ENCODE measurements at regions not wholly inside any gene's neighbourhood (a gene's known extent, or its start where the extent isn't known, plus 50 kb on each side); places are given as distances from the start of the nearest gene placed in this dataset.

GRCh38 chr3:147654827-147655226, 245.7 kb downstream of the ZIC1 start:
- DNase-seq (ENCODE audit: low read depth) = no peak
- TF ChIP-seq CTCF (IDR thresholded peaks at IDR 0.05; ENCODE audit: control insufficient read depth, insufficient read depth, low read depth, low read length, missing control alignments) = no peak
- H3K4me3 ChIP-seq (ENCODE audit: control insufficient read depth, low read depth, low read length) = no peak overlapping the region

- no peak overlapping the region for H3K4me3 ChIP-seq (ENCODE audit: control insufficient read depth, low read depth, low read length)
- no peak for DNase-seq (ENCODE audit: low read depth)
- no peak for TF ChIP-seq CTCF (IDR thresholded peaks at IDR 0.05; ENCODE audit: control insufficient read depth, insufficient read depth, low read depth, low read length, missing control alignments)
Observed at GRCh38 chr3:147655236-147655635, 246.1 kb downstream of the ZIC1 start.

GRCh38 chr3:147656023-147656422, 246.9 kb downstream of the ZIC1 start:
- DNase-seq (ENCODE audit: low read depth) = no peak
- TF ChIP-seq CTCF (IDR thresholded peaks at IDR 0.05; ENCODE audit: control insufficient read depth, insufficient read depth, low read depth, low read length, missing control alignments) = no peak
- H3K4me3 ChIP-seq (ENCODE audit: control insufficient read depth, low read depth, low read length) = no peak overlapping the region

- TF ChIP-seq CTCF (IDR thresholded peaks at IDR 0.05; ENCODE audit: control insufficient read depth, insufficient read depth, low read depth, low read length, missing control alignments) = no peak
- no peak for DNase-seq (ENCODE audit: low read depth)
- H3K4me3 ChIP-seq (ENCODE audit: control insufficient read depth, low read depth, low read length) = no peak overlapping the region
Observed at GRCh38 chr3:147661916-147662315, 252.8 kb downstream of the ZIC1 start.

- DNase-seq (ENCODE audit: low read depth) = no peak
- no peak for TF ChIP-seq CTCF (IDR thresholded peaks at IDR 0.05; ENCODE audit: control insufficient read depth, insufficient read depth, low read depth, low read length, missing control alignments)
- H3K4me3 ChIP-seq (ENCODE audit: control insufficient read depth, low read depth, low read length) = no peak overlapping the region
Observed at GRCh38 chr3:147662705-147663104, 253.5 kb downstream of the ZIC1 start.

- TF ChIP-seq CTCF (IDR thresholded peaks at IDR 0.05; ENCODE audit: control insufficient read depth, insufficient read depth, low read depth, low read length, missing control alignments) = no peak
- DNase-seq (ENCODE audit: low read depth) = no peak
- no peak overlapping the region for H3K4me3 ChIP-seq (ENCODE audit: control insufficient read depth, low read depth, low read length)
Observed at GRCh38 chr3:147669077-147669476, 259.9 kb downstream of the ZIC1 start.

- no peak for DNase-seq (ENCODE audit: low read depth)
- TF ChIP-seq CTCF (IDR thresholded peaks at IDR 0.05; ENCODE audit: control insufficient read depth, insufficient read depth, low read depth, low read length, missing control alignments) = no peak
- no peak overlapping the region for H3K4me3 ChIP-seq (ENCODE audit: control insufficient read depth, low read depth, low read length)
Observed at GRCh38 chr3:147672035-147672434, 262.9 kb downstream of the ZIC1 start.
